Progenitor cell of endocrine pancreas (in vitro differentiated cells): ENCODE measurements at regions not wholly inside any gene's neighbourhood (a gene's known extent, or its start where the extent isn't known, plus 50 kb on each side); places are given as distances from the start of the nearest gene placed in this dataset.

Experiments
- DNase-seq: peaks from one replicate; pipeline ENCODE4 v3.0.0; 2021; ENCODE audit warnings: low spot score; ENCODE audit not compliant: unreplicated experiment
- H3K27ac Mint-ChIP-seq: 2 replicates; pipeline ENCODE4 v1.8.0; 2021; ENCODE audit warnings: mild to moderate bottlenecking, moderate library complexity, mixed read lengths
- H3K27me3 Mint-ChIP-seq: 2 replicates; pipeline ENCODE4 v1.8.0; 2021; ENCODE audit warnings: mixed read lengths
- H3K36me3 Mint-ChIP-seq: 2 replicates; pipeline ENCODE4 v1.8.0; 2022; ENCODE audit warnings: mixed read lengths; ENCODE audit not compliant: insufficient read depth
- H3K4me1 Mint-ChIP-seq: 2 replicates; pipeline ENCODE4 v1.8.0; 2021; ENCODE audit warnings: low read depth, mixed read lengths
- H3K4me3 Mint-ChIP-seq: 2 replicates; pipeline ENCODE4 v1.8.0; 2021; ENCODE audit warnings: low read depth, mild to moderate bottlenecking, moderate library complexity, mixed read lengths
- H3K9me3 Mint-ChIP-seq: 2 replicates; pipeline ENCODE4 v1.8.0; 2021; ENCODE audit warnings: low read depth, mixed read lengths
- CTCF ChIP-seq: fragments of 200-600 bp; sonication (generic); IDR thresholded peaks from one replicate; pipeline ENCODE4 v1.5.0; 2021; ENCODE audit warnings: antibody characterized with exemption, mild to moderate bottlenecking; ENCODE audit not compliant: unreplicated experiment

GRCh38 chr10:37576154-37576553 is 281.3 kb downstream of the ZNF248 start:
- Mint-ChIP-seq H3K27me3 (no peaks in the 10 kb centered on the region), H3K4me3 (no peak overlapping the region), H3K36me3 (peaks cover 3% of the 10 kb centered on the region), H3K4me1 (no peaks in the 10 kb centered on the region), H3K9me3 (peaks cover 41% of the 10 kb centered on the region), H3K27ac (no peak overlapping the region)
- no peak for DNase-seq
- no peak for TF ChIP-seq CTCF

- peaks cover 57% of the 10 kb centered on the region for H3K9me3 Mint-ChIP-seq
- H3K4me3 Mint-ChIP-seq = no peak overlapping the region
- no peaks in the 10 kb centered on the region for H3K4me1 Mint-ChIP-seq
- H3K27me3 Mint-ChIP-seq = no peaks in the 10 kb centered on the region
- no peak for TF ChIP-seq CTCF
- H3K36me3 Mint-ChIP-seq = peaks cover 3% of the 10 kb centered on the region
- no peak for DNase-seq
- H3K27ac Mint-ChIP-seq = no peak overlapping the region
Measured at GRCh38 chr10:37572206-37572605, 285.2 kb downstream of the ZNF248 start.

GRCh38 chr10:37566332-37566731 is 291.1 kb downstream of the ZNF248 start:
- Mint-ChIP-seq H3K27me3 (no peaks in the 10 kb centered on the region), H3K27ac (no peak overlapping the region), H3K9me3 (peaks cover 43% of the 10 kb centered on the region), H3K4me3 (no peak overlapping the region), H3K36me3 (no peaks in the 10 kb centered on the region), H3K4me1 (no peaks in the 10 kb centered on the region)
- no peak for DNase-seq
- TF ChIP-seq CTCF = no peak

- Mint-ChIP-seq H3K4me1 (no peaks in the 10 kb centered on the region), H3K36me3 (no peaks in the 10 kb centered on the region), H3K9me3 (peaks cover 48% of the 10 kb centered on the region), H3K27ac (no peak overlapping the region), H3K4me3 (no peak overlapping the region), H3K27me3 (no peaks in the 10 kb centered on the region)
- TF ChIP-seq CTCF = no peak
- no peak for DNase-seq
Measured at GRCh38 chr10:37563715-37564108, 293.7 kb downstream of the ZNF248 start.

- Mint-ChIP-seq H3K4me3 (no peak overlapping the region), H3K27ac (no peak overlapping the region), H3K36me3 (no peaks in the 10 kb centered on the region), H3K4me1 (no peaks in the 10 kb centered on the region), H3K27me3 (no peaks in the 10 kb centered on the region), H3K9me3 (peaks cover 43% of the 10 kb centered on the region)
- no peak for DNase-seq
- TF ChIP-seq CTCF = no peak
Measured at GRCh38 chr10:37563107-37563714, 294.2 kb downstream of the ZNF248 start.
